Spleen (tissue), 7 donors: ENCODE measurements at regions not wholly inside any gene's neighbourhood (a gene's known extent, or its start where the extent isn't known, plus 50 kb on each side); places are given as distances from the start of the nearest gene placed in this dataset.

Experiments used
- CTCF ChIP-seq, 11 experiments: fragments of 200-600 bp in 7 of 11; fragments of 450-650 bp in 4 of 11; sonication (generic) in 4 of 11; IDR thresholded peaks in 8 of 11; conservative IDR thresholded peaks in 3 of 11; 1 replicate in 7 of 11; 2 replicates in 4 of 11; pipeline versions ENCODE4 v1.4.0 to v1.8.0; 2016 to 2021; ENCODE audit warnings: antibody characterized with exemption in 11 of 11, inconsistent platforms in 4 of 11, mild to moderate bottlenecking in 1 of 11
- POLR2A ChIP-seq, 3 donors: fragments of 450-650 bp; IDR thresholded peaks; one replicate each; pipeline ENCODE4 v1.5.1; 2017; ENCODE audit warnings: antibody characterized with exemption in 3 of 3, mild to moderate bottlenecking in 1 of 3
- POLR2AphosphoS5 ChIP-seq, 3 donors: sonication (generic); formaldehyde crosslinking; IDR thresholded peaks; one replicate each; pipeline ENCODE4 v1.5.1; 2017; ENCODE audit warnings: antibody characterized with exemption in 3 of 3
- donor health status: DM: no; HTN: no; CAD: no; lungs with moderate emphysema.
- donor health status: DM: no; HTN: no; CAD: no.
- donor health status: DM: no; HTN: no; CAD: no.

GRCh38 chr2:12221584-12221983, 475.2 kb downstream of the LPIN1 start:
- no peak for TF ChIP-seq CTCF (IDR thresholded peaks at IDR 0.05 in 8 of 11, conservative IDR thresholded peaks at IDR 0.05 in 3 of 11)
- TF ChIP-seq POLR2A (IDR thresholded peaks at IDR 0.05), result no peak
- TF ChIP-seq POLR2AphosphoS5 (IDR thresholded peaks at IDR 0.05), result no peak
